AML-193 (cell line): ENCODE measurements at regions not wholly inside any gene's neighbourhood (a gene's known extent, or its start where the extent isn't known, plus 50 kb on each side); places are given as distances from the start of the nearest gene placed in this dataset.

Experiments used
- DNase-seq, 2 experiments: peaks; one replicate each; lab custom pipeline; 2025; lab: John Stamatoyannopoulos, UW

- no peak for DNase-seq
Measured at GRCh38 chr3:124276539-124277143, 284.7 kb upstream of the ROPN1 start.

GRCh38 chr3:124277144-124277890, 285.4 kb upstream of the ROPN1 start:
- DNase-seq = no peak

GRCh38 chr3:124281453-124282316, 289.8 kb upstream of the ROPN1 start:
- peak; percentile 4 to 5 for DNase-seq

GRCh38 chr3:124282751-124283651, 291.1 kb upstream of the ROPN1 start:
- no peak for DNase-seq

GRCh38 chr3:124283652-124284023, 291.7 kb upstream of the ROPN1 start:
- DNase-seq = no peak

GRCh38 chr3:124288996-124289395, 297.1 kb upstream of the ROPN1 start:
- DNase-seq = no peak

- no peak for DNase-seq
Measured at GRCh38 chr3:124291008-124291407, 299.1 kb upstream of the ROPN1 start.

GRCh38 chr3:124292329-124292728, 300.4 kb upstream of the ROPN1 start:
- DNase-seq = no peak

GRCh38 chr3:124293584-124293983, 301.7 kb upstream of the ROPN1 start:
- DNase-seq = no peak

GRCh38 chr3:124295362-124295761, 303.4 kb upstream of the ROPN1 start:
- DNase-seq = no peak

- no peak for DNase-seq
Measured at GRCh38 chr3:124296406-124296805, 304.5 kb upstream of the ROPN1 start.

GRCh38 chr3:124297062-124297980, 305.4 kb upstream of the ROPN1 start:
- DNase-seq = no peak

- DNase-seq = no peak
Measured at GRCh38 chr3:124298301-124298700, 306.4 kb upstream of the ROPN1 start.

GRCh38 chr3:124298951-124299350, 307.0 kb upstream of the ROPN1 start:
- no peak for DNase-seq

- no peak for DNase-seq
Measured at GRCh38 chr3:124299831-124300230, 307.9 kb upstream of the ROPN1 start.

- DNase-seq = no peak
Measured at GRCh38 chr3:124300416-124300815, 308.5 kb upstream of the ROPN1 start.

- DNase-seq = no peak
Measured at GRCh38 chr3:124303305-124303910, 311.5 kb upstream of the ROPN1 start.

GRCh38 chr3:124306665-124307064, 314.7 kb upstream of the ROPN1 start:
- no peak for DNase-seq

- no peak for DNase-seq
Measured at GRCh38 chr3:124313621-124314020, 321.7 kb upstream of the ROPN1 start.
